GM10248 (cell line): ENCODE measurements at regions not wholly inside any gene's neighbourhood (a gene's known extent, or its start where the extent isn't known, plus 50 kb on each side); places are given as distances from the start of the nearest gene placed in this dataset.
"Not testable (repeated sequence)": the region's sequence is repeated elsewhere in the genome, so short reads cannot be mapped to it uniquely, and the experiment has no call there.

ENCODE experiments used
- CTCF ChIA-PET: fragments of 300-600 bp; sonication (Branson Sonifier 250); formaldehyde crosslinking; extraction: SDS; loops from one replicate; lab custom pipeline; 2021; ENCODE audit warnings: antibody characterized with exemption; lab: Yijun Ruan, JAX
- POLR2A ChIA-PET: fragments of 350-650 bp; sonication (Branson Sonifier 250); formaldehyde crosslinking; extraction: SDS; loops from one replicate; lab custom pipeline; 2020; ENCODE audit warnings: antibody characterized with exemption; lab: Yijun Ruan, JAX
- DNase-seq: peaks from one replicate; pipeline ENCODE4 v3.0.0; 2012; ENCODE audit errors: extremely low spot score
- CTCF ChIP-seq: IDR thresholded peaks from 2 replicates; pipeline ENCODE4 v1.5.1; 2012; ENCODE audit warnings: mild to moderate bottlenecking, low read depth; ENCODE audit errors: extremely low read depth, missing control alignments, control extremely low read depth

GRCh38 chr11:109677876-109678275 lies 255.9 kb downstream of the C11orf87 start:
- POLR2A ChIA-PET = no interaction called here
- DNase-seq = no peak
- CTCF ChIA-PET = interaction anchor here (0.9 kb wide), 1 partner anchor 20 kb away, joined by 3 read pairs; no protein-coding TSS in a partner anchor
- no peak for TF ChIP-seq CTCF

GRCh38 chr11:109680127-109680526 lies 258.1 kb downstream of the C11orf87 start:
- POLR2A ChIA-PET = no interaction called here

GRCh38 chr11:109682788-109683187 lies 260.8 kb downstream of the C11orf87 start:
- POLR2A ChIA-PET, CTCF ChIA-PET, DNase-seq: not testable (repeated sequence)

More at GRCh38 chr11:109680127-109680526, 258.1 kb downstream of the C11orf87 start:
- TF ChIP-seq CTCF = no peak
- no peak for DNase-seq
- CTCF ChIA-PET = interaction anchor here (0.9 to 1.8 kb wide), 4 partner anchors 12 to 17 kb away, joined by 3 to 8 read pairs (median 4); no protein-coding TSS in a partner anchor

- no peak for TF ChIP-seq CTCF
- ChIA-PET CTCF (interaction anchor here (0.7 to 3.6 kb wide), 6 partner anchors 9 to 998 kb away, joined by 3 to 18 read pairs (median 3); no protein-coding TSS in a partner anchor), POLR2A (no interaction called here)
- no peak for DNase-seq
Observed at GRCh38 chr11:109695696-109696095, 273.7 kb downstream of the C11orf87 start.

- no peak for DNase-seq
- TF ChIP-seq CTCF = no peak
- CTCF ChIA-PET = interaction anchor here (0.9 to 3.6 kb wide), 14 partner anchors 9 to 1578 kb away, joined by 3 to 18 read pairs (median 4); no protein-coding TSS in a partner anchor
- POLR2A ChIA-PET = no interaction called here
Observed at GRCh38 chr11:109696191-109696897, 274.4 kb downstream of the C11orf87 start.

- ChIA-PET CTCF (interaction anchor here (0.8 to 3.6 kb wide), 17 partner anchors 10 to 1579 kb away, joined by 3 to 18 read pairs (median 4); no protein-coding TSS in a partner anchor), POLR2A (no interaction called here)
- peak; percentile 49 for TF ChIP-seq CTCF
- peak; percentile 23 for DNase-seq
Observed at GRCh38 chr11:109697140-109697843, 275.3 kb downstream of the C11orf87 start.
